NB4 (cell line): ENCODE measurements at regions not wholly inside any gene's neighbourhood (a gene's known extent, or its start where the extent isn't known, plus 50 kb on each side); places are given as distances from the start of the nearest gene placed in this dataset.
"Not testable (repeated sequence)": the region's sequence is repeated elsewhere in the genome, so short reads cannot be mapped to it uniquely, and the experiment has no call there.

Experiments
- DNase-seq: peaks from one replicate; pipeline ENCODE4 v3.0.0; 2010; ENCODE audit warnings: low read depth
- H3K4me3 ChIP-seq: one replicate; pipeline ENCODE4 v1.5.1; 2011; ENCODE audit warnings: mild to moderate bottlenecking, low read depth, low read length, moderate library complexity
- CTCF ChIP-seq: IDR thresholded peaks from one replicate; pipeline ENCODE4 v1.5.1; 2012; ENCODE audit warnings: low read depth, low read length
- MAX ChIP-seq: IDR thresholded peaks from 2 replicates; pipeline ENCODE4 v1.6.1; 2011; ENCODE audit warnings: low read depth, low read length
- MYC ChIP-seq: IDR thresholded peaks from 2 replicates; pipeline ENCODE4 v1.6.1; 2011; ENCODE audit warnings: low read depth, low read length
- POLR2A ChIP-seq: IDR thresholded peaks from 2 replicates; pipeline ENCODE4 v1.6.1; 2011; ENCODE audit warnings: mild to moderate bottlenecking; ENCODE audit not compliant: insufficient read length; ENCODE audit errors: extremely low read depth

DNA sequence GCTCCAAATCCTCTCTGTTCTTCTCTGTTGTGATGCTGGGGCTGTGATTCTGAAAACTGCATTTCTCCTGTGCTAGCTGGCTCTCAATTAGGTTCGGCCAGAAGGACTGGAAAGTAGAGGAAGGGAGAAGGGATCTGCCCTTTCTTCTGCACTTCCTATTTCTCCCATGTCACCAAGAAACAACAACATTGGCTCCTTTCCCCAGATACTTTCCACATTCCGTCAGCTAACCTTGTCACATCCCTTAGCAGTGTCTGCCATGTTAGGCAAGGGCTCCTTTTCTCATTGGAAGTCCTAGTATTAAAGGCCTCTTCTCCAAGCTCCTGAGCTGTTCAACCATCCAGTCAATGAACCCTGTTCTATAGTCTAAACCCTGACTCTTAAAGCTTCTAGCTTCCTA lies 171.1 kb downstream of the ZNF621 start:
- no peak overlapping the region for H3K4me3 ChIP-seq
- DNase-seq, result no peak
- no peak for TF ChIP-seq POLR2A
- TF ChIP-seq MAX, result no peak

GRCh38 chr3:40698611-40699010 lies 173.9 kb downstream of the ZNF621 start:
- not testable (repeated sequence) for H3K4me3 ChIP-seq, DNase-seq

- TF ChIP-seq POLR2A, result no peak
- TF ChIP-seq MYC, result no peak
- TF ChIP-seq CTCF, result no peak
- no peak for TF ChIP-seq MAX
- H3K4me3 ChIP-seq, result no peak overlapping the region
- no peak for DNase-seq
Observed at GRCh38 chr3:40701016-40701588, 176.3 kb downstream of the ZNF621 start.

GRCh38 chr3:40704224-40704623 lies 179.5 kb downstream of the ZNF621 start:
- DNase-seq, result no peak
- no peak for TF ChIP-seq MAX
- TF ChIP-seq MYC, result no peak
- no peak for TF ChIP-seq CTCF
- H3K4me3 ChIP-seq, result no peak overlapping the region

DNA sequence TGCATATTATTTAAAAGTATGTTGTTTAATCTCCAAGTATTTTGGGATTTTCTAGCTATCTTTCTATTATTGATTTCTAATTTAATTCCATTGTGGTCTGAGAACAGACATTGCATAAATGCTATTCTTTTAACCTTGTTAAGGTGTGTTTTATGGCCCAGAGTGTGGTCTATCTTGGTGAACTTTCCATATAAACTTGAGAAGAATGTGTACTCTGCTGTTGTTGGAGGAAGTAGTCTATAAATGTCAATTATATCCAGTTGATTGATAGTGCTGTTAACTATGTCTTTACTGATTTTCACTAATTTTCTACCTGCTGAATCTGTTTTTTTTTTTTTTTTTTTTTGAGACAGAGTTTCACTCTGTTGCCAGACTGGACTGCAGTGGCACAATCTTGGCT lies 180.9 kb downstream of the ZNF621 start:
- DNase-seq, result no peak
- TF ChIP-seq CTCF (no peak), MAX (no peak), MYC (no peak)
- no peak overlapping the region for H3K4me3 ChIP-seq

GRCh38 chr3:40713306-40713705 lies 188.5 kb downstream of the ZNF621 start:
- H3K4me3 ChIP-seq, result no peak overlapping the region
- TF ChIP-seq POLR2A (no peak), CTCF (no peak), MAX (no peak), MYC (no peak)
- DNase-seq, result no peak

DNA sequence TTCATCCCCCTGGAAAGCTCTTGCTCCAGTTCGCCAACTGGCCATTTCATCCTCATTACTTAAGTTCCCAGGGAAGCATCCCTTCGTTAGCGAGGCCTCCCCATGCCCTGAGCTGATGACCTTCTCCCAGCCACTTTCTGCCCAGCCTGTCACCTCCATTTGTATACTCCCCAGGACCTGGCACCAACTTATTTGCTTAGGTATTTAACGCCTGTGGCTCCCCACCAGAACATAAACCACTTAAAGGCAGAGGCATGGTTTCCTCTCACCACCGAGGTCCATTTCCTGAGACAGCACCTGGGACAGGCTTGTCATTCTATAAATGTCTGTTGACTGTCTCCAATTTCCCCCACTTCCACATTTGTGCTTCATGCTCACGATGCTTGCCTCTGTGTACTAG lies 189.0 kb downstream of the ZNF621 start:
- TF ChIP-seq MAX, result no peak
- no peak overlapping the region for H3K4me3 ChIP-seq
- no peak for DNase-seq
